H9 (cell line): ENCODE measurements at regions not wholly inside any gene's neighbourhood (a gene's known extent, or its start where the extent isn't known, plus 50 kb on each side); places are given as distances from the start of the nearest gene placed in this dataset.

Experiments used
- DNase-seq: peaks from one replicate; pipeline ENCODE4 v3.0.0-alpha.2; 2017
- H2AFZ ChIP-seq: one replicate; pipeline ENCODE4 v1.6.1; 2013; ENCODE audit warnings: mild to moderate bottlenecking, low read length, control low read depth, moderate library complexity
- H2AK5ac ChIP-seq: 2 replicates; pipeline ENCODE4 v1.6.1; 2013; ENCODE audit warnings: low read length, control low read depth, mixed read lengths; ENCODE audit not compliant: insufficient read length
- H2BK120ac ChIP-seq: one replicate; pipeline ENCODE4 v1.6.1; 2013; ENCODE audit warnings: low read depth, mild to moderate bottlenecking, low read length, control low read depth, inconsistent platforms; ENCODE audit not compliant: poor library complexity, severe bottlenecking
- H2BK12ac ChIP-seq: 2 replicates; pipeline ENCODE4 v1.6.1; 2013; ENCODE audit warnings: low read length, control low read depth, mixed read lengths, low read depth; ENCODE audit not compliant: insufficient read length
- H2BK15ac ChIP-seq: 2 replicates; pipeline ENCODE4 v1.6.1; 2013; ENCODE audit warnings: low read depth, low read length, control low read depth
- H2BK20ac ChIP-seq: one replicate; pipeline ENCODE4 v1.6.1; 2013; ENCODE audit warnings: low read depth, mild to moderate bottlenecking, low read length, control low read depth, inconsistent platforms; ENCODE audit not compliant: poor library complexity, severe bottlenecking
- H2BK5ac ChIP-seq: 2 replicates; pipeline ENCODE4 v1.6.1; 2013; ENCODE audit warnings: low read length, control low read depth, mixed read lengths; ENCODE audit not compliant: insufficient read length
- H3K14ac ChIP-seq: 2 replicates; pipeline ENCODE4 v1.6.1; 2013; ENCODE audit warnings: low read length, control low read depth; ENCODE audit not compliant: insufficient read depth
- H3K18ac ChIP-seq: 2 replicates; pipeline ENCODE4 v1.6.1; 2013; ENCODE audit warnings: low read depth, mild to moderate bottlenecking, mixed read lengths, low read length, control low read depth; ENCODE audit not compliant: insufficient read length
- H3K23ac ChIP-seq: 2 replicates; pipeline ENCODE4 v1.6.1; 2013; ENCODE audit warnings: low read length, control low read depth, mixed read lengths, low read depth; ENCODE audit not compliant: insufficient read length
- H3K23me2 ChIP-seq: 2 replicates; pipeline ENCODE4 v1.6.1; 2013; ENCODE audit warnings: low read depth, mild to moderate bottlenecking, mixed read lengths, low read length, control low read depth; ENCODE audit not compliant: insufficient read length, poor library complexity, severe bottlenecking
- H3K27ac ChIP-seq: 2 replicates; pipeline ENCODE4 v1.5.1; 2013; ENCODE audit warnings: low read length, control low read depth, mixed read lengths, low read depth; ENCODE audit not compliant: insufficient read length
- H3K27me3 ChIP-seq: 2 replicates; pipeline ENCODE4 v1.6.1; 2013; ENCODE audit warnings: low read length, control low read depth, inconsistent platforms; ENCODE audit not compliant: insufficient read depth
- H3K4ac ChIP-seq: 2 replicates; pipeline ENCODE4 v1.6.1; 2013; ENCODE audit warnings: low read depth, mild to moderate bottlenecking, control low read depth, inconsistent platforms, low read length, moderate library complexity
- H3K4me1 ChIP-seq: 2 replicates; pipeline ENCODE4 v1.6.1; 2013; ENCODE audit warnings: low read length, control low read depth, inconsistent platforms; ENCODE audit not compliant: insufficient read depth
- H3K4me2 ChIP-seq: 2 replicates; pipeline ENCODE4 v1.6.1; 2013; ENCODE audit warnings: low read length, control low read depth, mixed read lengths; ENCODE audit not compliant: insufficient read length, insufficient read depth
- H3K56ac ChIP-seq: 2 replicates; pipeline ENCODE4 v1.6.1; 2013; ENCODE audit warnings: low read depth, mild to moderate bottlenecking, mixed read lengths, low read length, control low read depth; ENCODE audit not compliant: insufficient read length
- H3K79me1 ChIP-seq: 2 replicates; pipeline ENCODE4 v1.6.1; 2013; ENCODE audit warnings: low read depth, mild to moderate bottlenecking, moderate library complexity, low read length, control low read depth, inconsistent platforms; ENCODE audit not compliant: insufficient read depth, poor library complexity, severe bottlenecking
- H3K79me2 ChIP-seq: 2 replicates; pipeline ENCODE4 v1.6.1; 2013; ENCODE audit warnings: low read length, control low read depth, inconsistent platforms; ENCODE audit not compliant: insufficient read depth
- H3K9ac ChIP-seq: 2 replicates; pipeline ENCODE4 v1.6.1; 2013; ENCODE audit warnings: low read length, control low read depth, mixed read lengths; ENCODE audit not compliant: insufficient read length; ENCODE audit errors: extremely low read depth
- H3K9me3 ChIP-seq: one replicate; pipeline ENCODE4 v1.6.1; 2013; ENCODE audit warnings: low read depth, low read length, inconsistent platforms; ENCODE audit not compliant: control insufficient read depth
- H3T11ph ChIP-seq: one replicate; pipeline ENCODE4 v1.6.1; 2013; ENCODE audit warnings: mild to moderate bottlenecking, low read length, control low read depth, inconsistent platforms
- H4K20me1 ChIP-seq: one replicate; pipeline ENCODE4 v1.6.1; 2013; ENCODE audit not compliant: control insufficient read depth, insufficient read length, insufficient read depth
- H4K5ac ChIP-seq: 2 replicates; pipeline ENCODE4 v1.6.1; 2013; ENCODE audit warnings: low read depth, mild to moderate bottlenecking, mixed read lengths, low read length, control low read depth; ENCODE audit not compliant: insufficient read length
- H4K8ac ChIP-seq: replicated peaks from 2 replicates; pipeline ENCODE4 v1.6.1; 2013; ENCODE audit warnings: low read length, control low read depth, mixed read lengths, low read depth; ENCODE audit not compliant: insufficient read length
- H4K91ac ChIP-seq: 2 replicates; pipeline ENCODE4 v1.6.1; 2013; ENCODE audit warnings: low read depth, mild to moderate bottlenecking, moderate library complexity, mixed read lengths, low read length, control low read depth; ENCODE audit not compliant: insufficient read length
- H3K27ac Mint-ChIP-seq, 3 experiments: 2 replicates in 2 of 3; 3 replicates in 1 of 3; pipeline ENCODE4 v1.8.0; 2020 to 2021; ENCODE audit warnings: mixed read lengths in 3 of 3, mild to moderate bottlenecking in 1 of 3, moderate library complexity in 1 of 3
- H3K27me3 Mint-ChIP-seq: 2 replicates; pipeline ENCODE4 v1.8.0; 2021; ENCODE audit warnings: low read depth, mild to moderate bottlenecking, moderate library complexity, mixed read lengths
- H3K36me3 Mint-ChIP-seq, 3 experiments: 2 replicates in 2 of 3; 3 replicates in 1 of 3; pipeline ENCODE4 v1.8.0; 2020 to 2021; ENCODE audit warnings: low read depth in 3 of 3, mixed read lengths in 3 of 3; ENCODE audit not compliant: insufficient read depth in 1 of 3
- H3K4me1 Mint-ChIP-seq, 2 experiments: 2 replicates each; pipeline ENCODE4 v1.8.0; 2020; ENCODE audit warnings: mixed read lengths in 2 of 2
- H3K4me3 Mint-ChIP-seq, 2 experiments: 2 replicates in 1 of 2; 3 replicates in 1 of 2; pipeline ENCODE4 v1.8.0; 2020 to 2021; ENCODE audit warnings: mild to moderate bottlenecking in 2 of 2, mixed read lengths in 2 of 2, moderate library complexity in 1 of 2
- H3K9me3 Mint-ChIP-seq, 2 experiments: 2 replicates in 1 of 2; 3 replicates in 1 of 2; pipeline ENCODE4 v1.8.0; 2020; ENCODE audit warnings: mild to moderate bottlenecking in 2 of 2, mixed read lengths in 2 of 2, moderate library complexity in 1 of 2
- CTCF ChIP-seq: fragments of 200-600 bp; sonication (generic); conservative IDR thresholded peaks from 3 replicates; pipeline ENCODE4 v1.8.0; 2021; ENCODE audit warnings: antibody characterized with exemption, mild to moderate bottlenecking
- WGBS: extraction: QIAGEN DNeasy Blood & Tissue Kit; methylation state at CpG from one replicate; pipeline ENCODE4 v1.1.7; 2013; ENCODE audit warnings: missing lambda C conversion rate, low lambda C conversion rate, mixed read lengths; ENCODE audit not compliant: insufficient read length; ENCODE audit errors: extremely low coverage; 5-methylcytosine and 5-hydroxymethylcytosine counted together

GRCh38 chr20:41892031-41892430 is 273.9 kb upstream of the CHD6 start:
- H3K4me1 Mint-ChIP-seq = peaks cover 23 to 35% of the 10 kb centered on the region in 2 experiments

More at GRCh38 chr20:41892031-41892430, 273.9 kb upstream of the CHD6 start:
- Histone ChIP-seq H3K79me2 (no peaks in the 10 kb centered on the region; the same call in 1 of the 2 replicates), H3T11ph (no peak overlapping the region), H3K79me1 (no peaks in the 10 kb centered on the region), H3K27ac (no peak overlapping the region), H3K4ac (no peak overlapping the region), H2BK120ac (no peak overlapping the region), H2BK5ac (no peak overlapping the region), H4K5ac (no peak overlapping the region), H2BK15ac (no peak overlapping the region), H2BK20ac (no peak overlapping the region), H3K27me3 (no peaks in the 10 kb centered on the region), H2AFZ (no peak overlapping the region), H2AK5ac (no peak overlapping the region), H3K23me2 (peaks cover 3% of the 10 kb centered on the region), H3K56ac (no peak overlapping the region), H2BK12ac (no peak overlapping the region), H4K20me1 (no peaks in the 10 kb centered on the region), H3K4me1 (peaks cover 8% of the 10 kb centered on the region), H4K8ac (no peak overlapping the region), H3K23ac (no peak overlapping the region), H3K9me3 (no peaks in the 10 kb centered on the region), H3K18ac (no peak overlapping the region), H3K9ac (no peak overlapping the region), H4K91ac (no peak overlapping the region), H3K4me2 (no peak overlapping the region), H3K14ac (no peak overlapping the region)
- Mint-ChIP-seq H3K9me3 (peaks cover 0 to 2% of the 10 kb centered on the region in 2 experiments; a peak in 2 of 5 replicates), H3K4me3 (no peak overlapping the region), H3K27me3 (no peaks in the 10 kb centered on the region), H3K27ac (peak overlapping the region in 1 of 3 experiments; percentile 74; a peak in 1 of 7 replicates), H3K36me3 (no peaks in the 10 kb centered on the region)
- no peak for DNase-seq
- no CpG with 5 or more reads among the region's 5 CpGs for WGBS
- no peak for TF ChIP-seq CTCF
